HCT116 (cell line): ENCODE measurements at regions not wholly inside any gene's neighbourhood (a gene's known extent, or its start where the extent isn't known, plus 50 kb on each side); places are given as distances from the start of the nearest gene placed in this dataset.

Experiments
- ATAC-seq: fragments of 200-7000 bp; cut with Tn5 transposase; 2 replicates; pipeline ENCODE4 v1.9.1; 2020; ENCODE audit warnings: mild to moderate bottlenecking, moderate library complexity
- BruUV-seq: library from RNA; stranded (reverse); fragments of 400-500 nt; replicated peaks from 2 replicates; lab custom pipeline; 2021; lab: Mats Ljungman, UMichigan
- CTCF ChIA-PET: fragments of 300-600 bp; sonication (Branson Sonifier 250); formaldehyde crosslinking; loops from one replicate; lab custom pipeline; 2021; ENCODE audit warnings: antibody characterized with exemption; lab: Charles Lee
- POLR2A ChIA-PET: fragments of 300-600, 350-600 bp; sonication (Branson Sonifier 250); formaldehyde crosslinking; loops from one replicate; lab custom pipeline; 2021; ENCODE audit warnings: antibody characterized with exemption; lab: Charles Lee
- RAD21 ChIA-PET, 2 experiments: fragments of 300-600 bp; sonication (Branson Sonifier 250); formaldehyde crosslinking; loops; one replicate each; lab custom pipeline; 2023; ENCODE audit warnings: low total read pairs in 2 of 2; ENCODE audit not compliant: uncharacterized antibody in 2 of 2, unreplicated experiment in 2 of 2, low non-redundant PET in 1 of 2; lab: Charles Lee
- DNase-seq: peaks from one replicate; pipeline ENCODE4 v3.0.0-alpha.2; 2010; ENCODE audit warnings: low read depth, low spot score
- H2AFZ ChIP-seq: fragments of 200-600 bp; shearing (Covaris generic), sonication (generic); 2 replicates; pipeline ENCODE4 v1.6.1; 2017; ENCODE audit warnings: low read depth, mixed run types, mixed read lengths, antibody characterized with exemption, low read length; ENCODE audit not compliant: poor library complexity, severe bottlenecking
- H3K27ac ChIP-seq: 2 replicates; pipeline ENCODE4 v1.5.1; 2012; ENCODE audit warnings: low read depth, low read length
- H3K27me3 ChIP-seq: fragments of 200-600 bp; sonication (generic); 2 replicates; pipeline ENCODE4 v1.6.1; 2016; ENCODE audit warnings: mixed run types, low read length, mixed read lengths; ENCODE audit not compliant: insufficient read depth
- H3K36me3 ChIP-seq, 2 experiments: fragments of 200-500 bp in 1 of 2; fragments of 200-600 bp in 1 of 2; sonication (Bioruptor generic) in 1 of 2; sonication (generic) in 1 of 2; 2 replicates each; pipeline versions ENCODE4 v1.5.1 to v1.6.1; 2014 to 2016; ENCODE audit warnings: low read length in 2 of 2, inconsistent platforms in 1 of 2, mixed read lengths in 1 of 2, mixed run types in 1 of 2; ENCODE audit not compliant: insufficient read depth in 2 of 2, control insufficient read depth in 1 of 2
- H3K4me1 ChIP-seq, 2 experiments: fragments of 200-600 bp in 1 of 2; sonication (generic) in 1 of 2; 2 replicates each; pipeline versions ENCODE4 v1.5.1 to v1.6.1; 2012 to 2017; ENCODE audit warnings: low read length in 2 of 2, inconsistent platforms in 1 of 2, mild to moderate bottlenecking in 1 of 2, mixed read lengths in 1 of 2, mixed run types in 1 of 2, moderate library complexity in 1 of 2; ENCODE audit not compliant: insufficient read depth in 2 of 2, control insufficient read depth in 1 of 2
- H3K4me2 ChIP-seq: fragments of 200-600 bp; sonication (generic); 2 replicates; pipeline ENCODE4 v1.6.1; 2017; ENCODE audit warnings: mixed run types, low read length, mixed read lengths
- H3K4me3 ChIP-seq, 2 experiments: fragments of 200-600 bp in 1 of 2; sonication (generic) in 1 of 2; replicated peaks in 1 of 2; 2 replicates each; pipeline ENCODE4 v1.5.1; 2011 to 2016; ENCODE audit warnings: low read length in 2 of 2, control low read depth in 1 of 2, low read depth in 1 of 2, mild to moderate bottlenecking in 1 of 2, mixed read lengths in 1 of 2, mixed run types in 1 of 2
- H3K79me2 ChIP-seq: fragments of 200-600 bp; sonication (generic); 2 replicates; pipeline ENCODE4 v1.6.1; 2017; ENCODE audit warnings: mild to moderate bottlenecking, mixed run types, low read length, moderate library complexity, mixed read lengths; ENCODE audit not compliant: insufficient read depth
- H3K9ac ChIP-seq: fragments of 200-600 bp; sonication (generic); 2 replicates; pipeline ENCODE4 v1.6.1; 2016; ENCODE audit warnings: low read length, mixed read lengths
- H3K9me2 ChIP-seq: fragments of 200-600 bp; sonication (generic), shearing (Covaris generic); 2 replicates; pipeline ENCODE4 v1.6.1; 2017; ENCODE audit warnings: mixed run types, mild to moderate bottlenecking, moderate library complexity; ENCODE audit not compliant: insufficient read depth
- H3K9me3 ChIP-seq, 2 experiments: fragments of 200-500 bp in 1 of 2; fragments of 200-600 bp in 1 of 2; sonication (Bioruptor generic) in 1 of 2; sonication (generic) in 1 of 2; 2 replicates each; pipeline ENCODE4 v1.6.1; 2014 to 2017; ENCODE audit warnings: low read length in 2 of 2, mixed read lengths in 2 of 2, inconsistent platforms in 1 of 2, low read depth in 1 of 2, mild to moderate bottlenecking in 1 of 2, mixed run types in 1 of 2, moderate library complexity in 1 of 2; ENCODE audit not compliant: control insufficient read depth in 1 of 2, insufficient read depth in 1 of 2
- H4K20me1 ChIP-seq: fragments of 200-600 bp; sonication (generic), shearing (Covaris generic); 2 replicates; pipeline ENCODE4 v1.6.1; 2017; ENCODE audit warnings: mixed run types, mild to moderate bottlenecking, moderate library complexity; ENCODE audit not compliant: insufficient read depth
- ATF3 ChIP-seq: IDR thresholded peaks from 2 replicates; pipeline ENCODE4 v1.6.1; 2012
- CBX3 ChIP-seq: IDR thresholded peaks from 2 replicates; pipeline ENCODE4 v1.6.1; 2012; ENCODE audit warnings: low read depth
- CEBPB ChIP-seq: IDR thresholded peaks from 2 replicates; pipeline ENCODE4 v1.6.1; 2012; ENCODE audit warnings: low read depth
- EGR1 ChIP-seq: IDR thresholded peaks from 2 replicates; pipeline ENCODE4 v1.6.1; 2012; ENCODE audit warnings: low read depth
- EZH2 ChIP-seq: fragments of 200-600 bp; sonication (generic); IDR thresholded peaks from 2 replicates; pipeline ENCODE4 v1.6.1; 2017; ENCODE audit warnings: antibody characterized with exemption, mixed run types
- FOSL1 ChIP-seq: IDR thresholded peaks from 2 replicates; pipeline ENCODE4 v1.6.1; 2012; ENCODE audit warnings: low read depth
- JUND ChIP-seq: IDR thresholded peaks from 2 replicates; pipeline ENCODE4 v1.6.1; 2012
- MAX ChIP-seq: IDR thresholded peaks from 2 replicates; pipeline ENCODE4 v1.6.1; 2012
- POLR2A ChIP-seq: IDR thresholded peaks from 2 replicates; pipeline ENCODE4 v1.7.0; 2011; ENCODE audit warnings: borderline replicate concordance; ENCODE audit not compliant: insufficient read depth, insufficient read length; ENCODE audit errors: extremely low read depth
- POLR2AphosphoS5 ChIP-seq: IDR thresholded peaks from 2 replicates; pipeline ENCODE4 v1.6.1; 2011; ENCODE audit warnings: mild to moderate bottlenecking, low read depth, low read length, moderate library complexity
- RAD21 ChIP-seq: IDR thresholded peaks from 2 replicates; pipeline ENCODE4 v1.6.1; 2012; ENCODE audit warnings: low read depth, mild to moderate bottlenecking
- SRF ChIP-seq: IDR thresholded peaks from 2 replicates; pipeline ENCODE4 v1.6.1; 2012; ENCODE audit warnings: low read depth
- YY1 ChIP-seq: IDR thresholded peaks from 2 replicates; pipeline ENCODE4 v1.6.1; 2011; ENCODE audit warnings: low read length, low read depth, moderate library complexity, mild to moderate bottlenecking; ENCODE audit not compliant: insufficient replicate concordance; ENCODE audit errors: extremely low read depth
- ZFX ChIP-seq: fragments of 450-650 bp; IDR thresholded peaks from 2 replicates; pipeline ENCODE4 v1.6.1; 2017
- ZNF274 ChIP-seq: fragments of 200-500 bp; sonication (Bioruptor generic); IDR thresholded peaks from 2 replicates; pipeline ENCODE4 v1.6.1; 2014; ENCODE audit warnings: mild to moderate bottlenecking, low read depth, low read length, inconsistent platforms
- intact Hi-C: fragments of 100-400 bp; cut with micrococcal nuclease; formaldehyde crosslinking; loops from 2 replicates; pipeline ENCODE4 v1.10.0; 2022
- TF ChIP-seq, protein P1 (sequence below): IDR thresholded peaks from 2 replicates; pipeline ENCODE4 v1.6.1; 2012; ENCODE audit warnings: low read depth
- TF ChIP-seq, protein P2 (sequence below), 3 experiments: fragments of 200-600 bp in 1 of 3; sonication (generic) in 1 of 3; IDR thresholded peaks in 2 of 3; conservative IDR thresholded peaks in 1 of 3; 2 replicates each; pipeline ENCODE4 v1.5.1; 2012 to 2017; ENCODE audit warnings: low read depth in 2 of 3, low read length in 2 of 3, antibody characterized with exemption in 1 of 3, borderline replicate concordance in 1 of 3, control low read depth in 1 of 3, mild to moderate bottlenecking in 1 of 3, mixed read lengths in 1 of 3, mixed run types in 1 of 3, moderate library complexity in 1 of 3; ENCODE audit not compliant: insufficient read depth in 1 of 3

DNA sequence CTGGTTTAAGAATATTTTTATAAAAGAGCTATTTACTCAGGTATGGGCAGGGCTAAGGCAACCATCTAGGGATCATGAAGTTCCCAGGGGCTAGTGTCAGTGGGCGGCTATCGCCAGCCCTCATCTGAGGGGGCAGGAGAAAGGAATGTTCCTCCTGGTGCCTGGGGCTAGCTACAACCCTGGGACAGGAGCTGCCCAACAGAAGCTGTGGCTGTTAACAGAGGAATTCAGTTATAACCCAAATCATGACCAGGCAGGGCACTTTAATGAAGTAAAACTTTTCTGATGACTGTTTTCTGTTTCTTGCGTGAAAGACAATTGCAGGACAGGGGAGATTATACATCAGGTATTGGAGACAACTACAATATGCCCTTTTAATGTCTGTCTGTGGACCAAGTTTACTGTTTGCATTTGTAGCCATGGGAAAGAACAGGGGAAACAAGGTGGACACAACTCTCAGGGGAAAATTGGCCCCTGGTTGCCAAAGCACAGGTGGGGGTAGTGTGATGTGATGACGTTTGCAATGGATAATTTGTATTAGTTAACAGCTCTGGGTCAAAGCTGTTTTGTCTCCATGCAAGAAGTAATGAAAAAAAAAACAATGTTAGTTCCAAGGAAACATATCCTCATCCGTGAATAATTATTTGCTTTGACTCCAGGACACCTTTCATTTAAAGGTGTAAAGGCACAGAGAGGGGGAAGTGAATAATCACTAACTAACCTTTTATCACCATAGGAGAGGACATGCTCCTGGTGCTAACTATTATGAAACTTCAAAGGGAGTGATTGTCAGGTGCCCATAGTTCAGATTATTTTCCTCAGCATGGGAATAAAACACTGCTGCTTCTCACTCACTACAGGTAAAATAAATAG, 105.2 kb downstream of the TSEN15 start:
- no TSS peak for BruUV-seq
- Histone ChIP-seq H3K9me3 (no peaks in the 10 kb centered on the region), H3K9ac (no peak overlapping the region), H3K4me1 (no peaks in the 10 kb centered on the region), H3K4me2 (no peak overlapping the region), H3K9me2 (no peaks in the 10 kb centered on the region), H3K27me3 (no peaks in the 10 kb centered on the region), H3K27ac (no peak overlapping the region), H4K20me1 (no peaks in the 10 kb centered on the region), H3K79me2 (no peaks in the 10 kb centered on the region), H3K36me3 (no peaks in the 10 kb centered on the region), H2AFZ (no peak overlapping the region), H3K4me3 (no peak overlapping the region)
- POLR2A ChIA-PET, result no interaction called here
- TF ChIP-seq YY1, result no peak
- no peak for TF ChIP-seq FOSL1
- no peak for TF ChIP-seq ZNF274
- TF ChIP-seq ATF3, result no peak
- TF ChIP-seq, protein P1, sequence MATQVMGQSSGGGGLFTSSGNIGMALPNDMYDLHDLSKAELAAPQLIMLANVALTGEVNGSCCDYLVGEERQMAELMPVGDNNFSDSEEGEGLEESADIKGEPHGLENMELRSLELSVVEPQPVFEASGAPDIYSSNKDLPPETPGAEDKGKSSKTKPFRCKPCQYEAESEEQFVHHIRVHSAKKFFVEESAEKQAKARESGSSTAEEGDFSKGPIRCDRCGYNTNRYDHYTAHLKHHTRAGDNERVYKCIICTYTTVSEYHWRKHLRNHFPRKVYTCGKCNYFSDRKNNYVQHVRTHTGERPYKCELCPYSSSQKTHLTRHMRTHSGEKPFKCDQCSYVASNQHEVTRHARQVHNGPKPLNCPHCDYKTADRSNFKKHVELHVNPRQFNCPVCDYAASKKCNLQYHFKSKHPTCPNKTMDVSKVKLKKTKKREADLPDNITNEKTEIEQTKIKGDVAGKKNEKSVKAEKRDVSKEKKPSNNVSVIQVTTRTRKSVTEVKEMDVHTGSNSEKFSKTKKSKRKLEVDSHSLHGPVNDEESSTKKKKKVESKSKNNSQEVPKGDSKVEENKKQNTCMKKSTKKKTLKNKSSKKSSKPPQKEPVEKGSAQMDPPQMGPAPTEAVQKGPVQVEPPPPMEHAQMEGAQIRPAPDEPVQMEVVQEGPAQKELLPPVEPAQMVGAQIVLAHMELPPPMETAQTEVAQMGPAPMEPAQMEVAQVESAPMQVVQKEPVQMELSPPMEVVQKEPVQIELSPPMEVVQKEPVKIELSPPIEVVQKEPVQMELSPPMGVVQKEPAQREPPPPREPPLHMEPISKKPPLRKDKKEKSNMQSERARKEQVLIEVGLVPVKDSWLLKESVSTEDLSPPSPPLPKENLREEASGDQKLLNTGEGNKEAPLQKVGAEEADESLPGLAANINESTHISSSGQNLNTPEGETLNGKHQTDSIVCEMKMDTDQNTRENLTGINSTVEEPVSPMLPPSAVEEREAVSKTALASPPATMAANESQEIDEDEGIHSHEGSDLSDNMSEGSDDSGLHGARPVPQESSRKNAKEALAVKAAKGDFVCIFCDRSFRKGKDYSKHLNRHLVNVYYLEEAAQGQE, result no peak
- no peak for TF ChIP-seq RAD21
- no peak for TF ChIP-seq ZFX
- TF ChIP-seq CBX3, result no peak
- TF ChIP-seq, protein P2, sequence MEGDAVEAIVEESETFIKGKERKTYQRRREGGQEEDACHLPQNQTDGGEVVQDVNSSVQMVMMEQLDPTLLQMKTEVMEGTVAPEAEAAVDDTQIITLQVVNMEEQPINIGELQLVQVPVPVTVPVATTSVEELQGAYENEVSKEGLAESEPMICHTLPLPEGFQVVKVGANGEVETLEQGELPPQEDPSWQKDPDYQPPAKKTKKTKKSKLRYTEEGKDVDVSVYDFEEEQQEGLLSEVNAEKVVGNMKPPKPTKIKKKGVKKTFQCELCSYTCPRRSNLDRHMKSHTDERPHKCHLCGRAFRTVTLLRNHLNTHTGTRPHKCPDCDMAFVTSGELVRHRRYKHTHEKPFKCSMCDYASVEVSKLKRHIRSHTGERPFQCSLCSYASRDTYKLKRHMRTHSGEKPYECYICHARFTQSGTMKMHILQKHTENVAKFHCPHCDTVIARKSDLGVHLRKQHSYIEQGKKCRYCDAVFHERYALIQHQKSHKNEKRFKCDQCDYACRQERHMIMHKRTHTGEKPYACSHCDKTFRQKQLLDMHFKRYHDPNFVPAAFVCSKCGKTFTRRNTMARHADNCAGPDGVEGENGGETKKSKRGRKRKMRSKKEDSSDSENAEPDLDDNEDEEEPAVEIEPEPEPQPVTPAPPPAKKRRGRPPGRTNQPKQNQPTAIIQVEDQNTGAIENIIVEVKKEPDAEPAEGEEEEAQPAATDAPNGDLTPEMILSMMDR (IDR thresholded peaks at IDR 0.05 in 2 of 3, conservative IDR thresholded peaks at IDR 0.05 in 1 of 3; ENCODE audit: borderline replicate concordance in 1 of 3, insufficient read depth in 1 of 3, low read depth in 2 of 3, low read length in 2 of 3), result no peak
- TF ChIP-seq MAX, result no peak
- TF ChIP-seq CEBPB, result no peak
- no peak for TF ChIP-seq SRF
- no peak for TF ChIP-seq POLR2AphosphoS5
- no peak for TF ChIP-seq EZH2
- no peak for TF ChIP-seq JUND
- no peak for TF ChIP-seq EGR1
- TF ChIP-seq POLR2A, result no peak
- RAD21 ChIA-PET, result no interaction called here
- no peak for ATAC-seq
- intact Hi-C loops, result no loop called here
- DNase-seq, result no peak
- CTCF ChIA-PET, result no interaction called here
